Neuron (in vitro differentiated cells): ENCODE measurements at regions not wholly inside any gene's neighbourhood (a gene's known extent, or its start where the extent isn't known, plus 50 kb on each side); places are given as distances from the start of the nearest gene placed in this dataset.

ENCODE experiments used
- H2AFZ ChIP-seq: one replicate; pipeline ENCODE4 v1.6.1; 2013; ENCODE audit warnings: low read depth, mild to moderate bottlenecking, inconsistent platforms, low read length, moderate library complexity
- H3K27me3 ChIP-seq: one replicate; pipeline ENCODE4 v1.6.1; 2013; ENCODE audit warnings: low read length; ENCODE audit not compliant: insufficient read depth
- H3K36me3 ChIP-seq: one replicate; pipeline ENCODE4 v1.6.1; 2013; ENCODE audit warnings: low read length; ENCODE audit not compliant: insufficient read depth
- H3K4me1 ChIP-seq: one replicate; pipeline ENCODE4 v1.6.1; 2013; ENCODE audit warnings: low read length; ENCODE audit not compliant: insufficient read depth
- H3K4me3 ChIP-seq: 2 replicates; pipeline ENCODE4 v1.5.1; 2013; ENCODE audit warnings: mild to moderate bottlenecking, low read length, moderate library complexity
- H3K9me3 ChIP-seq: one replicate; pipeline ENCODE4 v1.6.1; 2013; ENCODE audit warnings: low read length

GRCh38 chr11:29959488-29959887 is 57.3 kb downstream of the KCNA4 start:
- no peaks in the 10 kb centered on the region for H3K36me3 ChIP-seq
- no peak overlapping the region for H3K4me3 ChIP-seq
- no peak overlapping the region for H2AFZ ChIP-seq
- H3K4me1 ChIP-seq, result no peaks in the 10 kb centered on the region
- H3K27me3 ChIP-seq, result no peaks in the 10 kb centered on the region
- no peaks in the 10 kb centered on the region for H3K9me3 ChIP-seq

- H2AFZ ChIP-seq, result no peak overlapping the region
- H3K27me3 ChIP-seq, result no peaks in the 10 kb centered on the region
- no peaks in the 10 kb centered on the region for H3K4me1 ChIP-seq
- H3K9me3 ChIP-seq, result no peaks in the 10 kb centered on the region
- H3K36me3 ChIP-seq, result no peaks in the 10 kb centered on the region
- H3K4me3 ChIP-seq, result no peak overlapping the region
Measured at GRCh38 chr11:29957431-29957830, 59.4 kb downstream of the KCNA4 start.

- no peak overlapping the region for H2AFZ ChIP-seq
Measured at GRCh38 chr11:29956076-29956556, 60.7 kb downstream of the KCNA4 start.

GRCh38 chr11:29943347-29943746 is 73.5 kb downstream of the KCNA4 start:
- Histone ChIP-seq H3K9me3 (no peaks in the 10 kb centered on the region), H3K4me3 (no peak overlapping the region), H2AFZ (no peak overlapping the region), H3K4me1 (no peaks in the 10 kb centered on the region), H3K36me3 (no peaks in the 10 kb centered on the region), H3K27me3 (no peaks in the 10 kb centered on the region)

More at GRCh38 chr11:29956076-29956556, 60.7 kb downstream of the KCNA4 start:
- Histone ChIP-seq H3K27me3 (no peaks in the 10 kb centered on the region), H3K4me1 (no peaks in the 10 kb centered on the region), H3K9me3 (no peaks in the 10 kb centered on the region), H3K36me3 (no peaks in the 10 kb centered on the region), H3K4me3 (no peak overlapping the region)

GRCh38 chr11:29937526-29937925 is 79.3 kb downstream of the KCNA4 start:
- Histone ChIP-seq H2AFZ (no peak overlapping the region), H3K4me3 (no peak overlapping the region), H3K36me3 (no peaks in the 10 kb centered on the region), H3K9me3 (no peaks in the 10 kb centered on the region), H3K4me1 (no peaks in the 10 kb centered on the region), H3K27me3 (no peaks in the 10 kb centered on the region)

- no peak overlapping the region for H3K4me3 ChIP-seq
- no peaks in the 10 kb centered on the region for H3K4me1 ChIP-seq
- no peak overlapping the region for H2AFZ ChIP-seq
- H3K9me3 ChIP-seq, result no peaks in the 10 kb centered on the region
- H3K27me3 ChIP-seq, result no peaks in the 10 kb centered on the region
- no peaks in the 10 kb centered on the region for H3K36me3 ChIP-seq
Measured at GRCh38 chr11:29934115-29934638, 82.7 kb downstream of the KCNA4 start.

GRCh38 chr11:29916040-29916439 is 100.8 kb downstream of the KCNA4 start:
- no peak overlapping the region for H2AFZ ChIP-seq
- no peaks in the 10 kb centered on the region for H3K9me3 ChIP-seq
- no peak overlapping the region for H3K4me3 ChIP-seq
- no peaks in the 10 kb centered on the region for H3K27me3 ChIP-seq
- no peaks in the 10 kb centered on the region for H3K4me1 ChIP-seq
- H3K36me3 ChIP-seq, result no peaks in the 10 kb centered on the region

GRCh38 chr11:29914203-29914930 is 102.5 kb downstream of the KCNA4 start:
- H3K4me3 ChIP-seq, result no peak overlapping the region
- H3K4me1 ChIP-seq, result no peaks in the 10 kb centered on the region
- H3K36me3 ChIP-seq, result no peaks in the 10 kb centered on the region
- H3K27me3 ChIP-seq, result no peaks in the 10 kb centered on the region
- H3K9me3 ChIP-seq, result no peaks in the 10 kb centered on the region
- H2AFZ ChIP-seq, result no peak overlapping the region

- Histone ChIP-seq H3K4me3 (no peak overlapping the region), H3K27me3 (no peaks in the 10 kb centered on the region), H3K9me3 (no peaks in the 10 kb centered on the region), H3K4me1 (no peaks in the 10 kb centered on the region), H3K36me3 (no peaks in the 10 kb centered on the region), H2AFZ (no peak overlapping the region)
Measured at GRCh38 chr11:29913352-29913751, 103.5 kb downstream of the KCNA4 start.

- H3K4me1 ChIP-seq, result no peaks in the 10 kb centered on the region
- no peaks in the 10 kb centered on the region for H3K36me3 ChIP-seq
- no peak overlapping the region for H2AFZ ChIP-seq
- no peaks in the 10 kb centered on the region for H3K27me3 ChIP-seq
- H3K4me3 ChIP-seq, result no peak overlapping the region
- no peaks in the 10 kb centered on the region for H3K9me3 ChIP-seq
Measured at GRCh38 chr11:29900382-29900781, 116.4 kb downstream of the KCNA4 start.

GRCh38 chr11:29879560-29879959 is 137.3 kb downstream of the KCNA4 start:
- Histone ChIP-seq H3K27me3 (no peaks in the 10 kb centered on the region), H3K4me3 (no peak overlapping the region), H3K4me1 (no peaks in the 10 kb centered on the region), H2AFZ (no peak overlapping the region), H3K36me3 (no peaks in the 10 kb centered on the region), H3K9me3 (no peaks in the 10 kb centered on the region)

GRCh38 chr11:29876192-29876591 is 140.6 kb downstream of the KCNA4 start:
- no peak overlapping the region for H2AFZ ChIP-seq
- H3K36me3 ChIP-seq, result no peaks in the 10 kb centered on the region
- H3K9me3 ChIP-seq, result no peaks in the 10 kb centered on the region
- H3K27me3 ChIP-seq, result no peaks in the 10 kb centered on the region
- no peaks in the 10 kb centered on the region for H3K4me1 ChIP-seq
- no peak overlapping the region for H3K4me3 ChIP-seq

- H3K4me3 ChIP-seq, result no peak overlapping the region
- H3K4me1 ChIP-seq, result no peaks in the 10 kb centered on the region
- no peaks in the 10 kb centered on the region for H3K9me3 ChIP-seq
- no peak overlapping the region for H2AFZ ChIP-seq
- H3K36me3 ChIP-seq, result no peaks in the 10 kb centered on the region
- H3K27me3 ChIP-seq, result no peaks in the 10 kb centered on the region
Measured at GRCh38 chr11:29847219-29847618, 169.6 kb downstream of the KCNA4 start.
